ENCODE measurements at regions not wholly inside any gene's neighbourhood (a gene's known extent, or its start where the extent isn't known, plus 50 kb on each side); places are given as distances from the start of the nearest gene placed in this dataset.

DNA sequence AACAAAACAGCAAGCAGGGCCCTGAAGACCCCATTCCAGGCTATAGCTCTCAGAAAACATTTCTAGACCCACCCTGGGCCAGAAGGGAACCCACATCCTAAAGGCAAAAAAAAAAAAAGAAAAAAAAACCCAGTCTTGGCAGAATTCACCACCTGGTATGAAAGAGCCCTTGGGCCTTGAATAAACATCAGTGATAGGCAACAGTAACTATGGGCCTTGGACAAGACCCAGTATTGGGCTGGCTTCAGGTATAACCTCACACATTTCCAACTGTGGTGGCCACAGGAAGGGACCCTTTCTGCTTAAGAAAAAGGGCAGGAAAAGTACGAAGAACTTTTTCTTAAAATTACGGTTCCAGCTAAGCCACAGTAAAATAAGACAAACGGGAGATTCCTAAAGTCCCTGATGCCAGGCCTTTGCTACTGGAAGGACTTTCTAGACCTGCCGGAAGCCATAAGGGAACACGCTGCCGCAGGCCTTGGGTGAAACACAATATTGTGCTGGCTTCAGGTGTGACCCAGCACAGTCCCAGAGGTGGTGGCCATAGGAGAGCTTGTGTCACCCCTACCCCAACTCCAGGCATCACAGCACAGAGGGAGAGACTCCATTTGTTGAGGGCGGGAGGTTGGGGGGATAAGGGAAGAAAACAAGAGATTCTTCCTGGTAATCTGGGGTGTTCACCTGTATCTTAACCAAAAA, 505.2 kb upstream of the RGMB start:
- Mint-ChIP-seq H3K27me3 (ENCODE audit: low read depth) (peaks cover 4% of the 10 kb centered on the region), H3K4me1 (no peaks in the 10 kb centered on the region), H3K4me3 (no peak overlapping the region)

DNA sequence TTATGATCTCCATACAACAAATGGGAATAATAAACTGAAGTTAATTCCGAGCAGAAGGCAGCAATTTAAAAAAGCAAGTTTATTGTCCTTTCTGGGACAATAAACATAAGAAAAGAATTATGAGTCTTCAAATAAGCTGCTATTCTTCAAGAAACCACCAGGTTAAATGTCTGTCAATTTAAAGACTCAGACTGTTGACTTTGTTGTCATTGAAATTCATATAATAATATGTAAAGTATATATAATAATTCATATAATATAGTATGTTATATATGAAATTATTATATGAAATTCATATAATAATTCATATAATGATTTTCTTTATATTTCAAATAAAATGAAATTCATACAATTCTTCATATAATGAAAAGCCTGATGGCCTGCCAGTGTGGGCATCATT, 497.5 kb upstream of the RGMB start:
- TF ChIP-seq, protein P1, sequence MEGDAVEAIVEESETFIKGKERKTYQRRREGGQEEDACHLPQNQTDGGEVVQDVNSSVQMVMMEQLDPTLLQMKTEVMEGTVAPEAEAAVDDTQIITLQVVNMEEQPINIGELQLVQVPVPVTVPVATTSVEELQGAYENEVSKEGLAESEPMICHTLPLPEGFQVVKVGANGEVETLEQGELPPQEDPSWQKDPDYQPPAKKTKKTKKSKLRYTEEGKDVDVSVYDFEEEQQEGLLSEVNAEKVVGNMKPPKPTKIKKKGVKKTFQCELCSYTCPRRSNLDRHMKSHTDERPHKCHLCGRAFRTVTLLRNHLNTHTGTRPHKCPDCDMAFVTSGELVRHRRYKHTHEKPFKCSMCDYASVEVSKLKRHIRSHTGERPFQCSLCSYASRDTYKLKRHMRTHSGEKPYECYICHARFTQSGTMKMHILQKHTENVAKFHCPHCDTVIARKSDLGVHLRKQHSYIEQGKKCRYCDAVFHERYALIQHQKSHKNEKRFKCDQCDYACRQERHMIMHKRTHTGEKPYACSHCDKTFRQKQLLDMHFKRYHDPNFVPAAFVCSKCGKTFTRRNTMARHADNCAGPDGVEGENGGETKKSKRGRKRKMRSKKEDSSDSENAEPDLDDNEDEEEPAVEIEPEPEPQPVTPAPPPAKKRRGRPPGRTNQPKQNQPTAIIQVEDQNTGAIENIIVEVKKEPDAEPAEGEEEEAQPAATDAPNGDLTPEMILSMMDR (IDR thresholded peaks at IDR 0.05; ENCODE audit: unreplicated experiment in 3 of 3): no peak
- Mint-ChIP-seq H3K36me3 (ENCODE audit: low read depth) (no peaks in the 10 kb centered on the region), H3K4me3 (no peak overlapping the region), H3K27me3 (ENCODE audit: low read depth) (no peaks in the 10 kb centered on the region), H3K27ac (no peak overlapping the region), H3K4me1 (no peaks in the 10 kb centered on the region), H3K9me3 (peaks cover 2% of the 10 kb centered on the region)

More for the DNA sequence above, 505.2 kb upstream of the RGMB start:
- Mint-ChIP-seq H3K9me3 (peaks cover 11% of the 10 kb centered on the region), H3K27ac (no peak overlapping the region), H3K36me3 (ENCODE audit: low read depth) (no peaks in the 10 kb centered on the region)
- TF ChIP-seq, protein P1 (IDR thresholded peaks at IDR 0.05; ENCODE audit: unreplicated experiment in 3 of 3): no peak

DNA sequence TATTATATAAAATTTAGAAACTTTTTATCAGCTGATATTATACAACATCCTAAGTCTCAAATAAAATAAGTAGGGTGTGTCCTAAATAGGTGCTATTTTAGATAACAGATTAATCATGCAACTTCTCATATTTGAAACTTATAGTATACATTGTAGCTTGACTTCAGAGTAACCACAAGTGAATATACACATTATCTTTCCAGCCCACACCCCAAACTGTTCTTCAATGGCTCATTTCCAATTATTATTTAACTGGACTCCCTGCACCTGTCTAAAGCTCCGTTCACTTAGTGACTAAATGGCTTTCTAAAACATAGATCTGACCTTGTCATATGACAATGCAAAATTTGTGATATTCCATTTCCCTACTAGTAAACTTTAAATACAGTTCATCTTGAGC, 490.9 kb upstream of the RGMB start:
- Mint-ChIP-seq H3K9me3 (no peaks in the 10 kb centered on the region), H3K4me1 (peaks cover 27% of the 10 kb centered on the region), H3K27me3 (ENCODE audit: low read depth) (no peaks in the 10 kb centered on the region), H3K27ac (no peak overlapping the region), H3K36me3 (ENCODE audit: low read depth) (no peaks in the 10 kb centered on the region), H3K4me3 (no peak overlapping the region)
- TF ChIP-seq, protein P1 (IDR thresholded peaks at IDR 0.05; ENCODE audit: unreplicated experiment in 3 of 3): no peak

DNA sequence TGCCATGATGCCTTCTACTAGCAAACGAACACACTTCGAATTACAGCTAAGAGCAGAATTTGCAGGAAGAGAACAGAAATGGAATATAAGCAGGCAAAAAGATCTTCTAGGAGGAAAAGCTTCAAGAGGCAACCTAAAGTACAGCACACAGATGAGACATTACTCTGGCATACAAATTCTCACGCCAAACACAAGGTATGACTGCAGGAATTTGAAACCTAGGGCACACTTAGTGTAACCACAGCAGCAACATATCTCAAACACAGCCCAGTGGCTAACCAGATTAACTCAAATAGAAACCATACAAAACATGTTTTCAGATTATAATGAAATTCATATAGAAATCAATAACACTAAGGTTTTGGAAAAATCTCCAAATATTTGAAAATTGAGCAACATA, 481.0 kb upstream of the RGMB start:
- Mint-ChIP-seq H3K27ac (no peak overlapping the region), H3K4me1 (peaks cover 9% of the 10 kb centered on the region), H3K36me3 (ENCODE audit: low read depth) (no peaks in the 10 kb centered on the region), H3K4me3 (no peak overlapping the region), H3K9me3 (no peaks in the 10 kb centered on the region), H3K27me3 (ENCODE audit: low read depth) (no peaks in the 10 kb centered on the region)
- TF ChIP-seq, protein P1 (IDR thresholded peaks at IDR 0.05; ENCODE audit: unreplicated experiment in 3 of 3): no peak

DNA sequence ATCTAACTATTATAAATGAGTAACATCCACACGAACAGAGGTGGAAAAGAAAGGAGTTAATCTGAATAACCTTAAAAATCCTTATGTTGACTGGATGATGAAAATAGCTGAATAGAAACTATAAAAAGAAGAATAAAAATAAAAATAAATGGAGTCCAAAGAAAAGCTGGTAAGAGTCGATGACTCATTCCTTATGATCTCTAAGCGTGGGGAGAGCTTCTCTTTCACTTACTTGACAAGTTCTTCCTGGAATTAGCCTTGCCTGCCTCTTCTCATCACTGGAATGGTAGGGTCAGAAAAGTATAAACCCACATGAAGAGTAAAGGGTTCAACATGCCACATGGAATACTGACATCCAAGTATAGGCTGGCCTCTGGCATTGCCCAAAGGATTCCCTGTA, 477.0 kb upstream of the RGMB start:
- H3K4me1 Mint-ChIP-seq: peaks cover 10% of the 10 kb centered on the region
- no peaks in the 10 kb centered on the region for H3K36me3 Mint-ChIP-seq (ENCODE audit: low read depth)
- H3K27ac Mint-ChIP-seq: no peak overlapping the region
- no peaks in the 10 kb centered on the region for H3K27me3 Mint-ChIP-seq (ENCODE audit: low read depth)
- no peak overlapping the region for H3K4me3 Mint-ChIP-seq
- TF ChIP-seq, protein P1 (IDR thresholded peaks at IDR 0.05; ENCODE audit: unreplicated experiment in 3 of 3): no peak
- H3K9me3 Mint-ChIP-seq: no peaks in the 10 kb centered on the region

DNA sequence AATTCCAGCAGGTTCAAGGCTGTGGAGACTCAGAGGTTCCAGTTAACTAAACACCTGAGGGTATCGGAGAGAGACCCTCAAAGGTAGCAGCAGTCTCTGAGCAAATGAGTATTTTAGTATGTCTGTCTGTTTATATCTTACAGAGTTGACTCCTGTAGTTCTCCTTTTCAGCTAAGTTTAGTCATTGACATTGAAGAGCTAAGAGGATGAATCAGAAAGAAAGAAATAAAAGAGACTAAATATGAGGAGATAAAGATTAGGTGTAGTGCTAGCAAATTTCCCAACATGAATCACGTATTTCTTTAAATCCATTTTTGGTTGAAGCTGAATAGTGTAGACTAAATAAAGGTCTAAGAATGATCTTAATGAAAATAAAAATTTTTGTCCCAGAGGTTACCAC, 474.0 kb upstream of the RGMB start:
- H3K9me3 Mint-ChIP-seq: no peaks in the 10 kb centered on the region
- no peak overlapping the region for H3K4me3 Mint-ChIP-seq

More for the DNA sequence above, 474.0 kb upstream of the RGMB start:
- Mint-ChIP-seq H3K27me3 (ENCODE audit: low read depth) (no peaks in the 10 kb centered on the region), H3K4me1 (peaks cover 8% of the 10 kb centered on the region), H3K36me3 (ENCODE audit: low read depth) (no peaks in the 10 kb centered on the region), H3K27ac (no peak overlapping the region)
- TF ChIP-seq, protein P1 (IDR thresholded peaks at IDR 0.05; ENCODE audit: unreplicated experiment in 3 of 3): no peak
